ENCODE measurements at regions not wholly inside any gene's neighbourhood (a gene's known extent, or its start where the extent isn't known, plus 50 kb on each side); places are given as distances from the start of the nearest gene placed in this dataset.

GRCh38 chr6:145045582-145045981 is 689.7 kb downstream of the EPM2A start:
- no peak overlapping the region for H3K4me3 ChIP-seq
- peaks cover 20% of the 10 kb centered on the region for H3K4me1 Mint-ChIP-seq

DNA sequence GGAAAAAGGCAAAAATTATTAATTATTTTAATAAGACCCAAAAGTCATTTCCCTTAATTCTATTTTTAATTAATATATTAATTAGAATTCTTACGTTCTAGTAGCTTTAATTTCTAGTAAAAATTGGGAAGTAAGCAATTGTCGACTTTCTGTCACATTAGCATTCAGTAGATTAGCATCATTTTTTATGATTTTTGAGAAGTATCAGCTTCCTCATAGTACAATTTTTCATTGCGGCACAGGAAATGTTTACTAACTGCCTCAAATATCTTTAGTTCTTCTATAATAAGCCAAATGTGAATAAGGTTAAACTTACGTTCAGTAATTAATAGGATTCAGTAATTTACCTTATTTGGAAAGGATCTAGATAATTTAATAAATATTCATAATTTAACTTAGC is 687.4 kb downstream of the EPM2A start:
- no peaks in the 10 kb centered on the region for H3K9me2 ChIP-seq (ENCODE audit: insufficient read depth)
- Mint-ChIP-seq H3K36me3 (ENCODE audit: low read depth) (no peaks in the 10 kb centered on the region), H3K9me3 (no peaks in the 10 kb centered on the region; the same call in 2 of the 3 replicates), H3K27ac (no peak overlapping the region), H3K4me1 (peaks cover 20% of the 10 kb centered on the region), H3K27me3 (ENCODE audit: insufficient read depth, low read depth, poor library complexity) (peaks cover 4% of the 10 kb centered on the region), H3K4me3 (no peak overlapping the region)
- H3K27ac ChIP-seq (ENCODE audit: low read depth): no peak overlapping the region
- DNase-seq (ENCODE audit: low spot score) (no peak), ATAC-seq (no peak)
- H3K27me3 ChIP-seq (ENCODE audit: insufficient read depth): no peaks in the 10 kb centered on the region
- H3K4me1 ChIP-seq (ENCODE audit: insufficient read depth): peaks cover 14% of the 10 kb centered on the region
- H4K20me1 ChIP-seq (replicated peaks; ENCODE audit: insufficient read depth): no peaks in the 10 kb centered on the region
- no peak overlapping the region for H2AFZ ChIP-seq
- H3K36me3 ChIP-seq (ENCODE audit: insufficient read depth): no peaks in the 10 kb centered on the region
- no peaks in the 10 kb centered on the region for H3F3A ChIP-seq (replicated peaks; ENCODE audit: low read depth)
- H3K79me2 ChIP-seq (replicated peaks; ENCODE audit: insufficient read depth): no peaks in the 10 kb centered on the region
- H3K4me3 ChIP-seq: no peak overlapping the region
- H3K4me2 ChIP-seq: no peak overlapping the region
- TF ChIP-seq, protein P1, sequence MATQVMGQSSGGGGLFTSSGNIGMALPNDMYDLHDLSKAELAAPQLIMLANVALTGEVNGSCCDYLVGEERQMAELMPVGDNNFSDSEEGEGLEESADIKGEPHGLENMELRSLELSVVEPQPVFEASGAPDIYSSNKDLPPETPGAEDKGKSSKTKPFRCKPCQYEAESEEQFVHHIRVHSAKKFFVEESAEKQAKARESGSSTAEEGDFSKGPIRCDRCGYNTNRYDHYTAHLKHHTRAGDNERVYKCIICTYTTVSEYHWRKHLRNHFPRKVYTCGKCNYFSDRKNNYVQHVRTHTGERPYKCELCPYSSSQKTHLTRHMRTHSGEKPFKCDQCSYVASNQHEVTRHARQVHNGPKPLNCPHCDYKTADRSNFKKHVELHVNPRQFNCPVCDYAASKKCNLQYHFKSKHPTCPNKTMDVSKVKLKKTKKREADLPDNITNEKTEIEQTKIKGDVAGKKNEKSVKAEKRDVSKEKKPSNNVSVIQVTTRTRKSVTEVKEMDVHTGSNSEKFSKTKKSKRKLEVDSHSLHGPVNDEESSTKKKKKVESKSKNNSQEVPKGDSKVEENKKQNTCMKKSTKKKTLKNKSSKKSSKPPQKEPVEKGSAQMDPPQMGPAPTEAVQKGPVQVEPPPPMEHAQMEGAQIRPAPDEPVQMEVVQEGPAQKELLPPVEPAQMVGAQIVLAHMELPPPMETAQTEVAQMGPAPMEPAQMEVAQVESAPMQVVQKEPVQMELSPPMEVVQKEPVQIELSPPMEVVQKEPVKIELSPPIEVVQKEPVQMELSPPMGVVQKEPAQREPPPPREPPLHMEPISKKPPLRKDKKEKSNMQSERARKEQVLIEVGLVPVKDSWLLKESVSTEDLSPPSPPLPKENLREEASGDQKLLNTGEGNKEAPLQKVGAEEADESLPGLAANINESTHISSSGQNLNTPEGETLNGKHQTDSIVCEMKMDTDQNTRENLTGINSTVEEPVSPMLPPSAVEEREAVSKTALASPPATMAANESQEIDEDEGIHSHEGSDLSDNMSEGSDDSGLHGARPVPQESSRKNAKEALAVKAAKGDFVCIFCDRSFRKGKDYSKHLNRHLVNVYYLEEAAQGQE (IDR thresholded peaks at IDR 0.05; ENCODE audit: unreplicated experiment): no peak
- TF ChIP-seq, protein P2, sequence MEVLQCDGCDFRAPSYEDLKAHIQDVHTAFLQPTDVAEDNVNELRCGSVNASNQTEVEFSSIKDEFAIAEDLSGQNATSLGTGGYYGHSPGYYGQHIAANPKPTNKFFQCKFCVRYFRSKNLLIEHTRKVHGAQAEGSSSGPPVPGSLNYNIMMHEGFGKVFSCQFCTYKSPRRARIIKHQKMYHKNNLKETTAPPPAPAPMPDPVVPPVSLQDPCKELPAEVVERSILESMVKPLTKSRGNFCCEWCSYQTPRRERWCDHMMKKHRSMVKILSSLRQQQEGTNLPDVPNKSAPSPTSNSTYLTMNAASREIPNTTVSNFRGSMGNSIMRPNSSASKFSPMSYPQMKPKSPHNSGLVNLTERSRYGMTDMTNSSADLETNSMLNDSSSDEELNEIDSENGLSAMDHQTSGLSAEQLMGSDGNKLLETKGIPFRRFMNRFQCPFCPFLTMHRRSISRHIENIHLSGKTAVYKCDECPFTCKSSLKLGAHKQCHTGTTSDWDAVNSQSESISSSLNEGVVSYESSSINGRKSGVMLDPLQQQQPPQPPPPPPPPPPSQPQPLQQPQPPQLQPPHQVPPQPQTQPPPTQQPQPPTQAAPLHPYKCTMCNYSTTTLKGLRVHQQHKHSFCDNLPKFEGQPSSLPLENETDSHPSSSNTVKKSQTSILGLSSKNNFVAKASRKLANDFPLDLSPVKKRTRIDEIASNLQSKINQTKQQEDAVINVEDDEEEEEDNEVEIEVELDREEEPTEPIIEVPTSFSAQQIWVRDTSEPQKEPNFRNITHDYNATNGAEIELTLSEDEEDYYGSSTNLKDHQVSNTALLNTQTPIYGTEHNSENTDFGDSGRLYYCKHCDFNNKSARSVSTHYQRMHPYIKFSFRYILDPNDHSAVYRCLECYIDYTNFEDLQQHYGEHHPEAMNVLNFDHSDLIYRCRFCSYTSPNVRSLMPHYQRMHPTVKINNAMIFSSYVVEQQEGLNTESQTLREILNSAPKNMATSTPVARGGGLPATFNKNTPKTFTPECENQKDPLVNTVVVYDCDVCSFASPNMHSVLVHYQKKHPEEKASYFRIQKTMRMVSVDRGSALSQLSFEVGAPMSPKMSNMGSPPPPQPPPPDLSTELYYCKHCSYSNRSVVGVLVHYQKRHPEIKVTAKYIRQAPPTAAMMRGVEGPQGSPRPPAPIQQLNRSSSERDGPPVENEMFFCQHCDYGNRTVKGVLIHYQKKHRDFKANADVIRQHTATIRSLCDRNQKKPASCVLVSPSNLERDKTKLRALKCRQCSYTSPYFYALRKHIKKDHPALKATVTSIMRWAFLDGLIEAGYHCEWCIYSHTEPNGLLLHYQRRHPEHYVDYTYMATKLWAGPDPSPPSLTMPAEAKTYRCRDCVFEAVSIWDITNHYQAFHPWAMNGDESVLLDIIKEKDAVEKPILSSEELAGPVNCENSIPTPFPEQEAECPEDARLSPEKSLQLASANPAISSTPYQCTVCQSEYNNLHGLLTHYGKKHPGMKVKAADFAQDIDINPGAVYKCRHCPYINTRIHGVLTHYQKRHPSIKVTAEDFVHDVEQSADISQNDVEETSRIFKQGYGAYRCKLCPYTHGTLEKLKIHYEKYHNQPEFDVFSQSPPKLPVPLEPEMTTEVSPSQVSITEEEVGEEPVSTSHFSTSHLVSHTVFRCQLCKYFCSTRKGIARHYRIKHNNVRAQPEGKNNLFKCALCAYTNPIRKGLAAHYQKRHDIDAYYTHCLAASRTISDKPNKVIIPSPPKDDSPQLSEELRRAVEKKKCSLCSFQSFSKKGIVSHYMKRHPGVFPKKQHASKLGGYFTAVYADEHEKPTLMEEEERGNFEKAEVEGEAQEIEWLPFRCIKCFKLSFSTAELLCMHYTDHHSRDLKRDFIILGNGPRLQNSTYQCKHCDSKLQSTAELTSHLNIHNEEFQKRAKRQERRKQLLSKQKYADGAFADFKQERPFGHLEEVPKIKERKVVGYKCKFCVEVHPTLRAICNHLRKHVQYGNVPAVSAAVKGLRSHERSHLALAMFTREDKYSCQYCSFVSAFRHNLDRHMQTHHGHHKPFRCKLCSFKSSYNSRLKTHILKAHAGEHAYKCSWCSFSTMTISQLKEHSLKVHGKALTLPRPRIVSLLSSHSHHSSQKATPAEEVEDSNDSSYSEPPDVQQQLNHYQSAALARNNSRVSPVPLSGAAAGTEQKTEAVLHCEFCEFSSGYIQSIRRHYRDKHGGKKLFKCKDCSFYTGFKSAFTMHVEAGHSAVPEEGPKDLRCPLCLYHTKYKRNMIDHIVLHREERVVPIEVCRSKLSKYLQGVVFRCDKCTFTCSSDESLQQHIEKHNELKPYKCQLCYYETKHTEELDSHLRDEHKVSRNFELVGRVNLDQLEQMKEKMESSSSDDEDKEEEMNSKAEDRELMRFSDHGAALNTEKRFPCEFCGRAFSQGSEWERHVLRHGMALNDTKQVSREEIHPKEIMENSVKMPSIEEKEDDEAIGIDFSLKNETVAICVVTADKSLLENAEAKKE (CRISPR knock-in tag; IDR thresholded peaks at IDR 0.05): no peak
- TF ChIP-seq STAT1 (IDR thresholded peaks at IDR 0.05; ENCODE audit: unreplicated experiment) (no peak), NANOG (IDR thresholded peaks at IDR 0.05; ENCODE audit: borderline replicate concordance) (no peak), EZH2 (IDR thresholded peaks at IDR 0.05; ENCODE audit: low read depth, unreplicated experiment) (no peak)

More at GRCh38 chr6:145045582-145045981, 689.7 kb downstream of the EPM2A start:
- H4K20me1 ChIP-seq (replicated peaks; ENCODE audit: insufficient read depth): no peaks in the 10 kb centered on the region
- DNase-seq (ENCODE audit: low spot score): no peak
- Mint-ChIP-seq H3K27ac (no peak overlapping the region), H3K9me3 (peaks cover 7% of the 10 kb centered on the region; the same call in 2 of the 3 replicates), H3K27me3 (ENCODE audit: insufficient read depth, low read depth, poor library complexity) (peaks cover 5% of the 10 kb centered on the region), H3K4me3 (no peak overlapping the region), H3K36me3 (ENCODE audit: low read depth) (peaks cover 6% of the 10 kb centered on the region; the same call in 2 of the 3 replicates)
- H3K27ac ChIP-seq (ENCODE audit: low read depth): no peak overlapping the region
- H3F3A ChIP-seq (replicated peaks; ENCODE audit: low read depth): no peaks in the 10 kb centered on the region
- H3K27me3 ChIP-seq (ENCODE audit: insufficient read depth): no peaks in the 10 kb centered on the region
- no peak for ATAC-seq
- no peaks in the 10 kb centered on the region for H3K9me2 ChIP-seq (ENCODE audit: insufficient read depth)
- no peak overlapping the region for H3K4me2 ChIP-seq
- no peaks in the 10 kb centered on the region for H3K36me3 ChIP-seq (ENCODE audit: insufficient read depth)
- peaks cover 14% of the 10 kb centered on the region for H3K4me1 ChIP-seq (ENCODE audit: insufficient read depth)
- H3K79me2 ChIP-seq (replicated peaks; ENCODE audit: insufficient read depth): no peaks in the 10 kb centered on the region
- H2AFZ ChIP-seq: peak overlapping the region; percentile 92; the same call in 1 of the 2 replicates
- TF ChIP-seq JUNB (IDR thresholded peaks at IDR 0.05; ENCODE audit: unreplicated experiment) (no peak), CTCF (conservative IDR thresholded peaks at IDR 0.05; ENCODE audit: low read depth in 2 of 2) (no peak), STAT1 (IDR thresholded peaks at IDR 0.05; ENCODE audit: unreplicated experiment) (no peak), CREB1 (CRISPR knock-in tag; IDR thresholded peaks at IDR 0.05; ENCODE audit: low read depth) (no peak), EZH2 (IDR thresholded peaks at IDR 0.05; ENCODE audit: low read depth, unreplicated experiment) (no peak)

All from GM23338 (cell line).